K562 (cell line): ENCODE measurements at regions not wholly inside any gene's neighbourhood (a gene's known extent, or its start where the extent isn't known, plus 50 kb on each side); places are given as distances from the start of the nearest gene placed in this dataset.

Experiments
- CHD2 ChIP-seq: IDR thresholded peaks from 2 replicates; pipeline ENCODE4 v1.6.1; 2011; ENCODE audit warnings: low read depth, low read length
- CTCF ChIP-seq, 3 experiments: IDR thresholded peaks in 2 of 3; conservative IDR thresholded peaks in 1 of 3; 2 replicates each; pipeline ENCODE4 v1.5.1; 2011 to 2012; ENCODE audit warnings: low read length in 3 of 3, mild to moderate bottlenecking in 3 of 3, control low read depth in 2 of 3, improper control_type of control experiment in 1 of 3, inconsistent platforms in 1 of 3, low read depth in 1 of 3, mixed read lengths in 1 of 3, moderate library complexity in 1 of 3; ENCODE audit not compliant: insufficient read depth in 2 of 3
- FOXM1 ChIP-seq, 2 experiments: fragments of 450-650 bp in 1 of 2; sonication (generic) in 1 of 2; formaldehyde crosslinking in 1 of 2; IDR thresholded peaks; 2 replicates each; pipeline versions ENCODE4 v1.6.1 to v1.9.0; 2017 to 2022; ENCODE audit warnings: low read depth in 2 of 2, mild to moderate bottlenecking in 2 of 2, missing genetic modification reagents in 1 of 2, moderate library complexity in 1 of 2
- HDAC1 ChIP-seq, 2 experiments: fragments of 450-650 bp; IDR thresholded peaks; 2 replicates each; pipeline ENCODE4 v1.6.1; 2016 to 2017; ENCODE audit warnings: inconsistent platforms in 1 of 2, mild to moderate bottlenecking in 1 of 2, moderate library complexity in 1 of 2
- KAT2B ChIP-seq: IDR thresholded peaks from one replicate; pipeline ENCODE4 v1.6.1; 2012; ENCODE audit warnings: low read depth, mild to moderate bottlenecking, control low read depth, inconsistent platforms, low read length, moderate library complexity
- NFRKB ChIP-seq: fragments of 450-650 bp; IDR thresholded peaks from 2 replicates; pipeline ENCODE4 v1.6.1; 2016; ENCODE audit warnings: low read depth
- NFYB ChIP-seq: IDR thresholded peaks from 2 replicates; pipeline ENCODE4 v1.6.1; 2011; ENCODE audit warnings: mild to moderate bottlenecking, moderate library complexity; ENCODE audit not compliant: insufficient read length; ENCODE audit errors: extremely low read depth
- PREB ChIP-seq: sonication (generic); formaldehyde crosslinking; IDR thresholded peaks from 2 replicates; pipeline ENCODE4 v1.8.1; 2023; ENCODE audit warnings: mild to moderate bottlenecking, missing genetic modification reagents
- THAP7 ChIP-seq: fragments of 250-450 bp; sonication (Bioruptor Pico); IDR thresholded peaks from 2 replicates; pipeline ENCODE4 v1.5.0; 2021
- ZNF143 ChIP-seq: sonication (generic); formaldehyde crosslinking; IDR thresholded peaks from 2 replicates; pipeline ENCODE4 v1.9.0; 2022; ENCODE audit warnings: mild to moderate bottlenecking, missing genetic modification reagents
- ZNF639 ChIP-seq, 2 experiments: fragments of 200-800 bp in 1 of 2; sonication (Bioruptor generic) in 1 of 2; sonication (generic) in 1 of 2; formaldehyde crosslinking in 1 of 2; IDR thresholded peaks in 1 of 2; conservative IDR thresholded peaks in 1 of 2; 2 replicates each; pipeline versions ENCODE4 v1.5.0 to v1.6.1; 2016 to 2020; ENCODE audit warnings: missing compliant biosample characterization in 1 of 2, missing genetic modification characterization in 1 of 2, missing genetic modification reagents in 1 of 2

- TF ChIP-seq CTCF (IDR thresholded peaks at IDR 0.05 in 2 of 3, conservative IDR thresholded peaks at IDR 0.05 in 1 of 3; ENCODE audit: insufficient read depth in 2 of 3, low read depth in 1 of 3, low read length in 3 of 3) (no peak), ZNF143 (CRISPR knock-in tag) (no peak), NFYB (no peak), PREB (CRISPR knock-in tag) (no peak), THAP7 (no peak), ZNF639 (CRISPR knock-in tag; conservative IDR thresholded peaks at IDR 0.05 in 1 of 2, IDR thresholded peaks at IDR 0.05 in 1 of 2) (no peak), HDAC1 (IDR thresholded peaks at IDR 0.05) (no peak), CHD2 (no peak), NFRKB (no peak), FOXM1 (IDR thresholded peaks at IDR 0.05; ENCODE audit: low read depth) (no peak), FOXM1 (CRISPR knock-in tag; IDR thresholded peaks at IDR 0.05; ENCODE audit: low read depth) (no peak), KAT2B (no peak)
Observed at GRCh38 chr3:144957398-144958101, 985.9 kb downstream of the DIPK2A start.
